Neural cell (in vitro differentiated cells): ENCODE measurements at regions not wholly inside any gene's neighbourhood (a gene's known extent, or its start where the extent isn't known, plus 50 kb on each side); places are given as distances from the start of the nearest gene placed in this dataset.

Experiments
- EP300 ChIP-seq: fragments of 450-650 bp; conservative IDR thresholded peaks from 2 replicates; pipeline ENCODE4 v1.6.1; 2014; ENCODE audit warnings: antibody characterized with exemption, mild to moderate bottlenecking, moderate library complexity; ENCODE audit not compliant: poor library complexity, severe bottlenecking
- EZH2 ChIP-seq: fragments of 200-600, 300-800 bp; shearing (Covaris generic), sonication (generic); IDR thresholded peaks from 2 replicates; pipeline ENCODE4 v1.6.1; 2014; ENCODE audit warnings: antibody characterized with exemption, low read length, borderline replicate concordance, mild to moderate bottlenecking; ENCODE audit not compliant: insufficient read depth, poor library complexity, severe bottlenecking
- MXI1 ChIP-seq: fragments of 450-650 bp; conservative IDR thresholded peaks from 2 replicates; pipeline ENCODE4 v1.6.1; 2014; ENCODE audit warnings: antibody characterized with exemption, mild to moderate bottlenecking; ENCODE audit not compliant: poor library complexity, severe bottlenecking
- TAF1 ChIP-seq: IDR thresholded peaks from 2 replicates; pipeline ENCODE4 v1.6.1; 2012; ENCODE audit warnings: low read depth
- TF ChIP-seq, protein P1 (sequence below): fragments of 450-650 bp; IDR thresholded peaks from 2 replicates; pipeline ENCODE4 v1.5.1; 2014; ENCODE audit warnings: antibody characterized with exemption, mild to moderate bottlenecking, moderate library complexity; ENCODE audit not compliant: poor library complexity, severe bottlenecking

DNA sequence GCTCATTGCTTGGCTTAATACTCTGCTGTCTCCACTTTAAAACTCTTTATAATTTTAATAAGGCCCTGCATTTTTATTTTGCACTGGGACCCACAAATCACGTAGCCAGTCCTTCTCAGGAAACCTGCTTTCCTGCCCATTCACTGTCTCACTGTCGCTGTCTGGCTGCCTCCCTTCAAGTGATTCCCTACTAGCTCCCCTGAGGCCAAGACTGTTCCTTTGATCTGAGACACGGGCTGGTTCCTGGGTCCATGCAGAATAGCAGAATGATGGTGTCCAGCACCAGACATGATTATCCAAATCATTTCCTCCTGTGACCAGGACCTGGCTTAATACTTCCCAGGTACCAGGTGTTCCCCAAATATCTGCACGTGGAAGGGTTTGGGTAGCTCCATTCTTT is 597.1 kb upstream of the KLF4 start:
- TF ChIP-seq, protein P1, sequence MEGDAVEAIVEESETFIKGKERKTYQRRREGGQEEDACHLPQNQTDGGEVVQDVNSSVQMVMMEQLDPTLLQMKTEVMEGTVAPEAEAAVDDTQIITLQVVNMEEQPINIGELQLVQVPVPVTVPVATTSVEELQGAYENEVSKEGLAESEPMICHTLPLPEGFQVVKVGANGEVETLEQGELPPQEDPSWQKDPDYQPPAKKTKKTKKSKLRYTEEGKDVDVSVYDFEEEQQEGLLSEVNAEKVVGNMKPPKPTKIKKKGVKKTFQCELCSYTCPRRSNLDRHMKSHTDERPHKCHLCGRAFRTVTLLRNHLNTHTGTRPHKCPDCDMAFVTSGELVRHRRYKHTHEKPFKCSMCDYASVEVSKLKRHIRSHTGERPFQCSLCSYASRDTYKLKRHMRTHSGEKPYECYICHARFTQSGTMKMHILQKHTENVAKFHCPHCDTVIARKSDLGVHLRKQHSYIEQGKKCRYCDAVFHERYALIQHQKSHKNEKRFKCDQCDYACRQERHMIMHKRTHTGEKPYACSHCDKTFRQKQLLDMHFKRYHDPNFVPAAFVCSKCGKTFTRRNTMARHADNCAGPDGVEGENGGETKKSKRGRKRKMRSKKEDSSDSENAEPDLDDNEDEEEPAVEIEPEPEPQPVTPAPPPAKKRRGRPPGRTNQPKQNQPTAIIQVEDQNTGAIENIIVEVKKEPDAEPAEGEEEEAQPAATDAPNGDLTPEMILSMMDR = no peak
- TF ChIP-seq EP300 (no peak), TAF1 (no peak), EZH2 (no peak), MXI1 (no peak)
